HepG2 (cell line): ENCODE measurements at regions not wholly inside any gene's neighbourhood (a gene's known extent, or its start where the extent isn't known, plus 50 kb on each side); places are given as distances from the start of the nearest gene placed in this dataset.

ENCODE experiments used
- CEBPG ChIP-seq: IDR thresholded peaks from 2 replicates; pipeline ENCODE4 v1.6.1; 2016
- DNMT3B ChIP-seq: conservative IDR thresholded peaks from 2 replicates; pipeline ENCODE4 v1.6.1; 2016; ENCODE audit warnings: missing biosample characterization, control low read depth
- GFI1 ChIP-seq: sonication (generic); formaldehyde crosslinking; IDR thresholded peaks from 2 replicates; pipeline ENCODE4 v1.5.0; 2020; ENCODE audit warnings: missing genetic modification reagents, mild to moderate bottlenecking, borderline replicate concordance
- HDAC6 ChIP-seq: fragments of 200-600 bp; sonication (generic); IDR thresholded peaks from 2 replicates; pipeline ENCODE4 v1.7.0; 2017; ENCODE audit warnings: mild to moderate bottlenecking, antibody characterized with exemption, low read length, low read depth
- HES4 ChIP-seq: sonication (generic); formaldehyde crosslinking; IDR thresholded peaks from 2 replicates; pipeline ENCODE4 v1.9.0; 2021; ENCODE audit warnings: mild to moderate bottlenecking, missing genetic modification reagents, borderline replicate concordance
- NCOA2 ChIP-seq: sonication (generic); formaldehyde crosslinking; IDR thresholded peaks from 2 replicates; pipeline ENCODE4 v1.8.0; 2022; ENCODE audit warnings: inconsistent platforms
- NFIC ChIP-seq: IDR thresholded peaks from 2 replicates; pipeline ENCODE4 v1.6.1; 2012; ENCODE audit warnings: mild to moderate bottlenecking, low read length, inconsistent platforms
- SIX4 ChIP-seq: sonication (generic); formaldehyde crosslinking; IDR thresholded peaks from 2 replicates; pipeline ENCODE4 v1.4.0; 2020; ENCODE audit warnings: missing genetic modification reagents
- SOX13 ChIP-seq, 3 experiments: fragments of 450-650 bp in 1 of 3; sonication (generic) in 1 of 3; formaldehyde crosslinking in 1 of 3; IDR thresholded peaks in 2 of 3; conservative IDR thresholded peaks in 1 of 3; 2 replicates each; pipeline versions ENCODE4 v1.5.0 to v1.6.1; 2016 to 2020; ENCODE audit warnings: antibody characterized with exemption in 1 of 3, mild to moderate bottlenecking in 1 of 3, missing compliant biosample characterization in 1 of 3, missing genetic modification reagents in 1 of 3, moderate library complexity in 1 of 3
- TBX2 ChIP-seq: sonication (generic); formaldehyde crosslinking; IDR thresholded peaks from 2 replicates; pipeline ENCODE4 v1.5.0; 2020; ENCODE audit warnings: missing genetic modification reagents, mild to moderate bottlenecking, borderline replicate concordance
- TEAD3 ChIP-seq: optimal IDR thresholded peaks from 2 replicates; pipeline ENCODE3; 2016; ENCODE audit warnings: borderline replicate concordance
- XBP1 ChIP-seq: sonication (generic); formaldehyde crosslinking; IDR thresholded peaks from 2 replicates; pipeline ENCODE4 v1.5.0; 2020; ENCODE audit warnings: missing genetic modification reagents
- ZNF207 ChIP-seq: fragments of 450-650 bp; IDR thresholded peaks from 2 replicates; pipeline ENCODE4 v1.6.1; 2016; ENCODE audit warnings: antibody characterized with exemption, borderline replicate concordance
- ZNF34 ChIP-seq: sonication (generic); formaldehyde crosslinking; IDR thresholded peaks from 2 replicates; pipeline ENCODE4 v1.4.0; 2020; ENCODE audit warnings: mild to moderate bottlenecking, missing genetic modification reagents, borderline replicate concordance
- ZNF761 ChIP-seq: sonication (generic); formaldehyde crosslinking; conservative IDR thresholded peaks from 2 replicates; pipeline ENCODE4 v1.4.0; 2020; ENCODE audit warnings: mild to moderate bottlenecking, missing genetic modification reagents
- ZNF790 ChIP-seq: sonication (generic); formaldehyde crosslinking; IDR thresholded peaks from 2 replicates; pipeline ENCODE4 v1.8.0; 2022; ENCODE audit warnings: missing genetic modification reagents, mild to moderate bottlenecking, borderline replicate concordance
- ZNF816 ChIP-seq: sonication (generic); formaldehyde crosslinking; IDR thresholded peaks from 2 replicates; pipeline ENCODE4 v1.8.0; 2022; ENCODE audit warnings: missing genetic modification reagents, mild to moderate bottlenecking, borderline replicate concordance
- ZSCAN25 ChIP-seq: sonication (generic); formaldehyde crosslinking; IDR thresholded peaks from 2 replicates; pipeline ENCODE4 v1.8.0; 2022; ENCODE audit warnings: mild to moderate bottlenecking, missing genetic modification reagents
- ZSCAN9 ChIP-seq: IDR thresholded peaks from 2 replicates; pipeline ENCODE4 v1.6.1; 2016; ENCODE audit warnings: borderline replicate concordance
- TF ChIP-seq, protein P1 (sequence below): sonication (generic); formaldehyde crosslinking; IDR thresholded peaks from 2 replicates; pipeline ENCODE4 v1.5.1; 2020; ENCODE audit warnings: mild to moderate bottlenecking, moderate library complexity, missing genetic modification reagents
- TF ChIP-seq, protein P2 (sequence below): sonication (generic); formaldehyde crosslinking; conservative IDR thresholded peaks from 2 replicates; pipeline ENCODE4 v1.4.0; 2020; ENCODE audit warnings: mild to moderate bottlenecking, missing genetic modification reagents, moderate library complexity
- TF ChIP-seq, protein P3 (sequence below): sonication (generic); formaldehyde crosslinking; IDR thresholded peaks from 2 replicates; pipeline ENCODE4 v1.5.1; 2020; ENCODE audit warnings: missing genetic modification reagents, mild to moderate bottlenecking, borderline replicate concordance

DNA sequence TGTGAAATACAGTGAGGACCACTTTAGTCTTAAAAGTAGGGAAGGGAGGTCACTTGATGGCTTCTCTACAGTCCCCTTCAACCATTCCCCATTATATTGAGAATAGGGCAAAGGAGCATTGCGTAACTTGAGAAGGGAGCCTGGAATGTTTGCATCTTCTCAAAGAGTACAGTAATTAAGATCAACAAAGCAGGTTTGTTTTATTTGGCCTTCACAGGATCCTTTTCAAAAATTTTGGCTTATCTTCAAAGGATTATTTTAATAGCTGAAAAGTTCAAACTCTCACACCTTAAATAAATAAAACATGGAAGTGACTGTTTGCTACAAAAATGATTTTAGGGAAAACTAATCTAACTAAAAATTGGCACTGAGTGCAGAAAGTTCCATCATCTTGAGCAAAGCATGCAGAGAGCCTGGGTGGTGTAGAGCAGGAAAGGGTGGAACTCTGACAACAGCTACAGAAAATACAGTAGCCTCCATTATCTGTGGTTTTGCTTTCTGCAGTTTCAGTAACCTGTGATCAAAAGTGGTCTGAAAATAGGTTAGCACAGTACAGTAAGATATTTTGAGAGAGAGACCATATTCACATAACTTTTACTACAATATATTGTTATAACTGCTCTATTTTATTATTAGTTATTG, 214.0 kb downstream of the MDFIC start (continued):
- TF ChIP-seq HDAC6 (no peak), GFI1 (CRISPR knock-in tag) (no peak), ZNF34 (CRISPR knock-in tag) (no peak), SIX4 (CRISPR knock-in tag) (peak; percentile 61; the same call in 1 of the 2 replicates), TBX2 (CRISPR knock-in tag) (no peak), NFIC (peak; percentile 65; the same call in 1 of the 2 replicates), NCOA2 (peak; percentile 74), HES4 (CRISPR knock-in tag) (no peak), ZSCAN25 (CRISPR knock-in tag) (no peak), ZNF816 (CRISPR knock-in tag) (no peak), CEBPG (CRISPR knock-in tag) (peak; percentile 77), ZSCAN9 (no peak), XBP1 (CRISPR knock-in tag) (no peak), ZNF790 (CRISPR knock-in tag) (no peak), SOX13 (IDR thresholded peaks at IDR 0.05) (no peak), SOX13 (CRISPR knock-in tag; conservative IDR thresholded peaks at IDR 0.05 in 1 of 2, IDR thresholded peaks at IDR 0.05 in 1 of 2) (peak in 1 of 2 experiments; percentile 76; a peak in 2 of 4 replicates), ZNF761 (CRISPR knock-in tag) (no peak), ZNF207 (no peak), DNMT3B (CRISPR knock-in tag) (no peak), TEAD3 (CRISPR knock-in tag) (peak; percentile 52)
- TF ChIP-seq, protein P1, sequence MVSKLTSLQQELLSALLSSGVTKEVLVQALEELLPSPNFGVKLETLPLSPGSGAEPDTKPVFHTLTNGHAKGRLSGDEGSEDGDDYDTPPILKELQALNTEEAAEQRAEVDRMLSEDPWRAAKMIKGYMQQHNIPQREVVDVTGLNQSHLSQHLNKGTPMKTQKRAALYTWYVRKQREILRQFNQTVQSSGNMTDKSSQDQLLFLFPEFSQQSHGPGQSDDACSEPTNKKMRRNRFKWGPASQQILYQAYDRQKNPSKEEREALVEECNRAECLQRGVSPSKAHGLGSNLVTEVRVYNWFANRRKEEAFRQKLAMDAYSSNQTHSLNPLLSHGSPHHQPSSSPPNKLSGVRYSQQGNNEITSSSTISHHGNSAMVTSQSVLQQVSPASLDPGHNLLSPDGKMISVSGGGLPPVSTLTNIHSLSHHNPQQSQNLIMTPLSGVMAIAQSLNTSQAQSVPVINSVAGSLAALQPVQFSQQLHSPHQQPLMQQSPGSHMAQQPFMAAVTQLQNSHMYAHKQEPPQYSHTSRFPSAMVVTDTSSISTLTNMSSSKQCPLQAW (CRISPR knock-in tag), result no peak
- TF ChIP-seq, protein P2, sequence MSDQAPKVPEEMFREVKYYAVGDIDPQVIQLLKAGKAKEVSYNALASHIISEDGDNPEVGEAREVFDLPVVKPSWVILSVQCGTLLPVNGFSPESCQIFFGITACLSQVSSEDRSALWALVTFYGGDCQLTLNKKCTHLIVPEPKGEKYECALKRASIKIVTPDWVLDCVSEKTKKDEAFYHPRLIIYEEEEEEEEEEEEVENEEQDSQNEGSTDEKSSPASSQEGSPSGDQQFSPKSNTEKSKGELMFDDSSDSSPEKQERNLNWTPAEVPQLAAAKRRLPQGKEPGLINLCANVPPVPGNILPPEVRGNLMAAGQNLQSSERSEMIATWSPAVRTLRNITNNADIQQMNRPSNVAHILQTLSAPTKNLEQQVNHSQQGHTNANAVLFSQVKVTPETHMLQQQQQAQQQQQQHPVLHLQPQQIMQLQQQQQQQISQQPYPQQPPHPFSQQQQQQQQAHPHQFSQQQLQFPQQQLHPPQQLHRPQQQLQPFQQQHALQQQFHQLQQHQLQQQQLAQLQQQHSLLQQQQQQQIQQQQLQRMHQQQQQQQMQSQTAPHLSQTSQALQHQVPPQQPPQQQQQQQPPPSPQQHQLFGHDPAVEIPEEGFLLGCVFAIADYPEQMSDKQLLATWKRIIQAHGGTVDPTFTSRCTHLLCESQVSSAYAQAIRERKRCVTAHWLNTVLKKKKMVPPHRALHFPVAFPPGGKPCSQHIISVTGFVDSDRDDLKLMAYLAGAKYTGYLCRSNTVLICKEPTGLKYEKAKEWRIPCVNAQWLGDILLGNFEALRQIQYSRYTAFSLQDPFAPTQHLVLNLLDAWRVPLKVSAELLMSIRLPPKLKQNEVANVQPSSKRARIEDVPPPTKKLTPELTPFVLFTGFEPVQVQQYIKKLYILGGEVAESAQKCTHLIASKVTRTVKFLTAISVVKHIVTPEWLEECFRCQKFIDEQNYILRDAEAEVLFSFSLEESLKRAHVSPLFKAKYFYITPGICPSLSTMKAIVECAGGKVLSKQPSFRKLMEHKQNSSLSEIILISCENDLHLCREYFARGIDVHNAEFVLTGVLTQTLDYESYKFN (CRISPR knock-in tag), result peak; percentile 45; the same call in 1 of the 2 replicates
- TF ChIP-seq, protein P3, sequence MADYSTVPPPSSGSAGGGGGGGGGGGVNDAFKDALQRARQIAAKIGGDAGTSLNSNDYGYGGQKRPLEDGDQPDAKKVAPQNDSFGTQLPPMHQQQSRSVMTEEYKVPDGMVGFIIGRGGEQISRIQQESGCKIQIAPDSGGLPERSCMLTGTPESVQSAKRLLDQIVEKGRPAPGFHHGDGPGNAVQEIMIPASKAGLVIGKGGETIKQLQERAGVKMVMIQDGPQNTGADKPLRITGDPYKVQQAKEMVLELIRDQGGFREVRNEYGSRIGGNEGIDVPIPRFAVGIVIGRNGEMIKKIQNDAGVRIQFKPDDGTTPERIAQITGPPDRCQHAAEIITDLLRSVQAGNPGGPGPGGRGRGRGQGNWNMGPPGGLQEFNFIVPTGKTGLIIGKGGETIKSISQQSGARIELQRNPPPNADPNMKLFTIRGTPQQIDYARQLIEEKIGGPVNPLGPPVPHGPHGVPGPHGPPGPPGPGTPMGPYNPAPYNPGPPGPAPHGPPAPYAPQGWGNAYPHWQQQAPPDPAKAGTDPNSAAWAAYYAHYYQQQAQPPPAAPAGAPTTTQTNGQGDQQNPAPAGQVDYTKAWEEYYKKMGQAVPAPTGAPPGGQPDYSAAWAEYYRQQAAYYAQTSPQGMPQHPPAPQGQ (CRISPR knock-in tag), result no peak
